ENCODE measurements at regions not wholly inside any gene's neighbourhood (a gene's known extent, or its start where the extent isn't known, plus 50 kb on each side); places are given as distances from the start of the nearest gene placed in this dataset.

GRCh38 chr12:19025582-19025981 is 104.0 kb upstream of the PLEKHA5 start:
- TF ChIP-seq CTCF (IDR thresholded peaks at IDR 0.05; ENCODE audit: low read depth, low read length) = no peak
- no peak overlapping the region for H3K4me3 ChIP-seq (ENCODE audit: low read depth, low read length)

- no peak overlapping the region for H3K4me3 ChIP-seq (ENCODE audit: low read depth, low read length)
- no peak for TF ChIP-seq CTCF (IDR thresholded peaks at IDR 0.05; ENCODE audit: low read depth, low read length)
Observed at GRCh38 chr12:19026034-19026433, 103.5 kb upstream of the PLEKHA5 start.

- no peak for TF ChIP-seq CTCF (IDR thresholded peaks at IDR 0.05; ENCODE audit: low read depth, low read length)
- H3K4me3 ChIP-seq (ENCODE audit: low read depth, low read length) = no peak overlapping the region
Observed at GRCh38 chr12:19026614-19027488, 102.7 kb upstream of the PLEKHA5 start.

- no peak overlapping the region for H3K4me3 ChIP-seq (ENCODE audit: low read depth, low read length)
- TF ChIP-seq CTCF (IDR thresholded peaks at IDR 0.05; ENCODE audit: low read depth, low read length) = no peak
Observed at GRCh38 chr12:19030180-19030579, 99.4 kb upstream of the PLEKHA5 start.

GRCh38 chr12:19030603-19031002 is 98.9 kb upstream of the PLEKHA5 start:
- TF ChIP-seq CTCF (IDR thresholded peaks at IDR 0.05; ENCODE audit: low read depth, low read length) = no peak
- H3K4me3 ChIP-seq (ENCODE audit: low read depth, low read length) = no peak overlapping the region

GRCh38 chr12:19031032-19031431 is 98.5 kb upstream of the PLEKHA5 start:
- H3K4me3 ChIP-seq (ENCODE audit: low read depth, low read length) = no peak overlapping the region
- no peak for TF ChIP-seq CTCF (IDR thresholded peaks at IDR 0.05; ENCODE audit: low read depth, low read length)

- no peak overlapping the region for H3K4me3 ChIP-seq (ENCODE audit: low read depth, low read length)
- no peak for TF ChIP-seq CTCF (IDR thresholded peaks at IDR 0.05; ENCODE audit: low read depth, low read length)
Observed at GRCh38 chr12:19032826-19033225, 96.7 kb upstream of the PLEKHA5 start.

All from WI38 (cell line).